ENCODE measurements at regions not wholly inside any gene's neighbourhood (a gene's known extent, or its start where the extent isn't known, plus 50 kb on each side); places are given as distances from the start of the nearest gene placed in this dataset.
"Not testable (repeated sequence)": the region's sequence is repeated elsewhere in the genome, so short reads cannot be mapped to it uniquely, and the experiment has no call there.

GRCh38 chr20:57983082-57983481, 245.4 kb downstream of the ANKRD60 start:
- TF ChIP-seq ZFX (IDR thresholded peaks at IDR 0.05; ENCODE audit: borderline replicate concordance) (no peak), CTCF (IDR thresholded peaks at IDR 0.05) (no peak)
- H3K27ac ChIP-seq: no peak overlapping the region

DNA sequence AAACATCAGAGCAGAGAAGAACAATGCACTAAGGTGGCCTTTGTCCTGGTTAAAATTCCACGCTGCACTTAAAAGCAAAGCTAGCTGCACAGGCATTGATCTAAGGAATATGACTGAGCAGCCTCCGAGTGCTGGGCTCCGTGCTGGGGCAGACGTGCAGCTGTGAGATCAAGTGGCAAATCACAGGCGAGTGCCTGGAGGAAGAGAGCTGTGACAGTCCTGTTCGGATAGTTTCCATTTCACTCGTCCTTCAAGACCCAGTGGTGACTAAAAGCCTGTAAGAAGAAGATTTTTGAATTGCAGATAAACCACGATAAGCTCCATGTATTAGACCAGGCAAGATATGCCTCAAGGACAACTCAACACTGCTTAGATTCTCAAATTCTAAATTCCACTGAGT, 247.9 kb downstream of the ANKRD60 start:
- no peak overlapping the region for H3K27ac ChIP-seq
- TF ChIP-seq CTCF (IDR thresholded peaks at IDR 0.05) (no peak), ZFX (IDR thresholded peaks at IDR 0.05; ENCODE audit: borderline replicate concordance) (no peak)

DNA sequence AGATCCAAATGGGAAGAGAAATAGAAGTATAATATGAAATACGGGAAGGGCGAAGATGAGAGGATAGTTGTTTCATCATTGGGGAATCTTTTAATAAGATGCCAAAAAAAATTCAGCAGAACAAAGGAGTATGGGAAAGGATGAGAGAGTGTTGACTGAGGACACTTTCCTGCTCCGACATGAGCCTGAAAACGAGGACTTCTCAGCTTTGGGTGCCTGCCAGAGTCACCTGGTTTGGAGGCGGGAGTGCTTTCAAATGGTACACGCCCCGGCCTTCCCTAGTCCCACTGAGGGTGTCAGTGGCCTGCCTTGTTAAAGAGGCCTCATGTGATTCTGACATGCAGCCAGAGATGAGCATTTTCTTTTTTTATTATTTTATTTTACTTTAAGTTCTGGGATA, 250.9 kb downstream of the ANKRD60 start:
- TF ChIP-seq ZFX (IDR thresholded peaks at IDR 0.05; ENCODE audit: borderline replicate concordance) (no peak), CTCF (IDR thresholded peaks at IDR 0.05) (no peak)
- no peak overlapping the region for H3K27ac ChIP-seq

GRCh38 chr20:57977141-57977540, 251.3 kb downstream of the ANKRD60 start:
- no peak for TF ChIP-seq ZFX (IDR thresholded peaks at IDR 0.05; ENCODE audit: borderline replicate concordance)
- H3K27ac ChIP-seq: no peak overlapping the region

DNA sequence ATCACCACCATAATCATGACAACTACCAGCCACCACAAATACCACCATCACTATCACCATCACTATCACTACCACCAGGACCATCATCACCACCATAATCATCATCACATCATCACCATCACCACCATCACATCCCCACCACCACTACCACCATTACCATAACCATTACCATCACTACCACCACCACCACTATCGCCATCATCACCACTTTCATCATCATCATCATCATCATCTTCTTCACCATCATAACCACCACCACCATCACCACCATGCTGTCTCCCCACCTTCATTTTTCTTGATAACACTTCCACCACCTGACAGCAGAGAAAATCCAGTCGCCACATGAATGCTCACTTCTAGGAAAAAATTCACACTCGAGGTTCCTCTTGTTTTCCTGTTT, 253.6 kb downstream of the ANKRD60 start:
- no peak for TF ChIP-seq ZFX (IDR thresholded peaks at IDR 0.05; ENCODE audit: borderline replicate concordance)
- H3K27ac ChIP-seq: no peak overlapping the region

GRCh38 chr20:57973886-57974285, 254.6 kb downstream of the ANKRD60 start:
- no peak overlapping the region for H3K27ac ChIP-seq
- TF ChIP-seq CTCF (IDR thresholded peaks at IDR 0.05) (no peak), ZFX (IDR thresholded peaks at IDR 0.05; ENCODE audit: borderline replicate concordance) (no peak)

- H3K27ac ChIP-seq: not testable (repeated sequence)
These were observed 256.9 kb downstream of the ANKRD60 start for GRCh38 chr20:57971583-57971982.

DNA sequence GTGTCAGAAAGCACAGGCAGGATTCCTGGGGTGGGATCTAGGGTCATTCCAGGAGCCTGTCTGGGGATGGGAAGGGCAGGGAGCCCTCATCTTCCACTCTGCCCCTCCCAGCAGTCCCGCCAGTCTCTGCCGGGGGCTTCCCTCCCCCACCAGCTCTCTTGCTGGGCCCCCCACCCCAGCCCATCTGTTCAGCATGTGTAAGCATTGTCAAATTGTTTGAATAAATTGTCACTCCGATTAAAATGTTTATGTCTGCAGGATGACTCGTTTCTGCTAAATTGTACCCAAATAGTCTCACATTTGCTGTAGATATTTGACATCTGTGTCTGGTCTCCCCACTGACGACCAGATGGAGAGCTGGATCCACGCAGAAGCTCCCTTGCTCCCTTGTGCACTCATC, 257.6 kb downstream of the ANKRD60 start:
- no peak overlapping the region for H3K27ac ChIP-seq
- TF ChIP-seq ZFX (IDR thresholded peaks at IDR 0.05; ENCODE audit: borderline replicate concordance) (no peak), CTCF (IDR thresholded peaks at IDR 0.05) (no peak)

DNA sequence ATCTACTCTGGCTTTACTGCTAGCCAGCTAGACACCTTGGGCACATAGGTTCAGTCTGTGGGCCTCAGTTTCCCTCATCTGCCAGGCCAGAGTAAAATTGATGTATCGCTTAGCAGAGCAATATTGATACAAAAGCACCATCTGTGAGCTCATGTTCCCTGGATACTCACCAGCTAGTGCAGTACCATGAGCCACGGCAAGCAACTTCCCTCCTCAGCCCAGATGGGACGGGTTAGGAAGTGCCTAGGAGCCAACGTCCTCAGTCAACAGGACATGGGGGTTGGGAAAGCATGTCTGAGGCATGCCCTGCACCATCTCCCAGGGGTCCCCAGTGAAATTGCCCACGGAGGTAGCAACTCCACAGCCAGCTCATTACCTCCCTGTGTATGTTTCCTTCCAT, 258.3 kb downstream of the ANKRD60 start:
- TF ChIP-seq ZFX (IDR thresholded peaks at IDR 0.05; ENCODE audit: borderline replicate concordance) (no peak), CTCF (IDR thresholded peaks at IDR 0.05) (no peak)
- H3K27ac ChIP-seq: no peak overlapping the region

Data from 22Rv1 (cell line).